Suppressor macrophage (primary cell): ENCODE measurements at regions not wholly inside any gene's neighbourhood (a gene's known extent, or its start where the extent isn't known, plus 50 kb on each side); places are given as distances from the start of the nearest gene placed in this dataset.
"Not testable (repeated sequence)": the region's sequence is repeated elsewhere in the genome, so short reads cannot be mapped to it uniquely, and the experiment has no call there.

Source experiments
- DNase-seq, 4 experiments: peaks; one replicate each; pipeline ENCODE4 v3.0.0-alpha.2; 2020 to 2022

DNA sequence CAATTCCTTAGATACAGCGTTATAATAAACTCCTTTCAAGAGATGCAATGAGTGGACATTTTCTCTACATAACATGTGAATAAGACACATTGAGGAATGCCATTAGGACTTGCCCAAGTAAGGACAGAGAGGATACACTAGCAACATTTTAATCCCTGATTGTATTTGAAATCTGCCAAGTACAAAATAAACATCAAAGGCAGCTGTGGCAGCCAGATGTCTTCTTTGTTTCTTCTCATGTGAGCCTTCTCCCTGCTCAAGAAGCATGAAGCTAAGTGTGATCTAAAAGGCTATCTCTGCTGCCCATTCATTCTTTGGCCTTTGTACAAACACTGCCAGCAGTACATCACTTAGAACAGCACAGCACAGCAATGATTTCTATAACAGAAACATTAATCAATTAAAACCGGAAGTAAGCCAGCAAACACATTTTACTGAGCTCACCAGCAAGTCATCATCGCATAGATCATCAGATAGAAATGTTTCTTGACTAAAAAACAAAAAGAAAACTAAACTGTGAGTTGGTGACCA lies 364.0 kb downstream of the CNTN6 start:
- no peak for DNase-seq

DNA sequence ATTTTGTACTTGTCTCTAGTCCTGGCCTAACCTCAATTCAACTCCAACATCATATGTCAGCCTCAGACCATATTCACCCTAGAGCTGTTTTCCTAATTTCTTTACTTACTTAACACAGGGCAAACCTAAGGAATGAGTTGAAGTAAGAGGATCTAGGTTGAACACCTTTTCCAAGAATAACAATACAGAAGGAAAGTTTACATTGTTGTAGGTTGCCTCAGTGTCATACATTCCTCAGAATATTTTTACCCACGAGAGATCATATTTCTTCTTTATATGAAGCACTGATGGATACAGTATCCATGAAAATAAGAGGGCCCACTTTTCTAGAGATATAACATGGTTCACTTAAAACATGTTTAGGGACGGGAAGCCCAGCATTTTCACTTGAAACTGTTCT lies 369.5 kb downstream of the CNTN6 start:
- no peak for DNase-seq

DNA sequence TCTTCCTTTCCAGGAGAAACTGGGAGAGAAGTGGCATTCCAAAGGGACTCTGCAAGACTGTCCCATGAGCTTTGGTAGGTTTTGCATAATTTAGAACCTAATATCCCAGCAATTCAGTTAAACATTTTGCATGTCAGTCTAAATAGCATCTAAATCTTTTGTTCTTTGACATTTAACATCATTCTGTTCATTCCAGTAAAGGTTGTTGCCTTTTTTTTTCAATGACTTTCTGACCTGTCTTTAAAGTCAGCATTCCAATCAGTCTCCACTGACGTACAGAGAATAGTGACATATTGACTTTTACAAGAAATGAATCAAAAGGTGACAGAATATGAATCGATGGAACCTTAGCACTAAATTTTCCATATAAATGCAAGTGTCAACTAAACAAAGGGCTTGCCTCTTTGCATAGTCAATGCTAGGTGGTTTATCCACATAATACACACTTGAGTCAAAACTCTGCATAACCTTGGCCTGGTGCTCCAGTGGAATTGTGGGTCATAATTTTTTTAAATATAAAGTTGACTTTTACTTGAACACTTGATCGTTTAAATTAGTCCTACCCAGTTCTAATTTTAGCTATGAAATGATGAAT lies 370.1 kb downstream of the CNTN6 start:
- no peak for DNase-seq

- not testable (repeated sequence) for DNase-seq
Observed at GRCh38 chr3:1465091-1465490, 372.3 kb downstream of the CNTN6 start.

GRCh38 chr3:1468145-1468544 lies 375.3 kb downstream of the CNTN6 start:
- no peak for DNase-seq

DNA sequence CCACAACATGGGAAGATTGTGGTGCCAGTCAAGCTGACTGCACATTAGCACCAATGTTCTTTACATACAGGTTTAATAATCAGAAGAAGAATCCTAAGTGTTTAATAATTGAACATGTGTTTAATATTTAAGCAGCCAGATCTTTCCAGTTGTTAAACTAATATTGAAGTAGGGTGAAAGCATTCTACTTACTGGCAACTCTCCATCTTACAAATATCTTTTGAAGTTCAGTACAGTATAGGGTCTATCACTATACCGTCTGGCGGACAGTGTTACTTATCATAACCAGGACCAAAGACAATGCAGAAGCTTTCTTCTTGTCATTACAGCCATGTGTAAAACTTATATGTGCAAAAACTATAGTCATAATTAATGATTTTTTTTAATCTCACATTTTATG lies 376.4 kb downstream of the CNTN6 start:
- DNase-seq = no peak

DNA sequence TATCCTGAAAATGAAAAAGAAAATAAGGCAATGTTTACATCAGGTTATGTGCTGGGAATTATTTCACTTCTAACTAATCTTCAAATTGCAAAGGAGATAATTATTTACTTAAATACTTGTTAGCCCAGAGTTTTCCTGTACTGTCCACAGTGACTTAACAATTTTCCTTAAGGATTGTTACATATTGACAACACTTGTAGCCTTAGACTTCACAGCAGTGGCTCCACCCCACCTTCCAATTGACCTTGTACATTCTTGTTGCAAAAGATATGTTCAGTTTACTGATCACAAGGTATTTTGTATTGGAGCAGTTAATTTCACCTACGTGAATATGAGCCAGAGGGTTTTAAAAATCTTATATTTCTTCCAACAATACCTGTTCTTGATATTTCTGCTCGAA lies 376.9 kb downstream of the CNTN6 start:
- DNase-seq = no peak

DNA sequence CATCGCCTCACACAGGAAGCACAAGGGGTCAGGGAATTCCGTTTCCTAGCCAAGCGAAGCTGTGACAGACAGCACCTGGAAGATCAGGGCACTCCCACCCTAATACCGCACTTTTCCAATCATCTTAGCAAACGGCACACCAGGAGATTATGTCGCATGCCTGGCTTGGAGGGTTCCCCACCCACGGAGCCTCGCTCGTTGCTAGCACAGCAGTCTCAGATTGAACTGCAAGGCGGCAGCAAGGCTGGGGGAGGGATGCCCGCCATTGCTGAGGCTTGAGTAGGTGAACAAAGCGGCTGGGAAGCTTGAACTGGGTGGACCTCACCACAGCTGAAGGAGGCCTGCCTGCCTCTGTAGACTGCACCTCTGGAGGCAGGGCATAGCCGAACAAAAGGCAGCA lies 384.8 kb downstream of the CNTN6 start:
- no peak for DNase-seq

DNA sequence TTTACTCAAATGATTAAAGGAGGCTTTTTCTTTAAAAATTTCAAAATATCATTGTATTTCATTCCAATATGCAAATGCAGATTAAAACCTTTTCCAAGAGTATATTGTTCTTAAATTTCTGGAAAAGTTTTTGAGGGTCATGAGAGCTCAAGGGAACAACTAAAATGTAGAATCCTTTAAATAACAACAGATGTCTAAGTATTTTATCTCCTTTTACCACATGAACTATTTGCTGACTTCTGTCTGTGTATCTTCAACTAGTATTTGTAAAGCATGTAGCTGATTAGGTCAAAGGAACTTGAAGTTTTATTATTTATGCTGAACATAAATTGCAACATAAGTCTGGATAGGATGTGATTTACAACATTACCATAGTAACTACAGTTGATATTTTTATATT lies 402.6 kb downstream of the CNTN6 start:
- no peak for DNase-seq

GRCh38 chr3:1499694-1500093 lies 406.9 kb downstream of the CNTN6 start:
- DNase-seq = no peak

- DNase-seq = no peak
Observed at GRCh38 chr3:1501406-1502115, 408.7 kb downstream of the CNTN6 start.

DNA sequence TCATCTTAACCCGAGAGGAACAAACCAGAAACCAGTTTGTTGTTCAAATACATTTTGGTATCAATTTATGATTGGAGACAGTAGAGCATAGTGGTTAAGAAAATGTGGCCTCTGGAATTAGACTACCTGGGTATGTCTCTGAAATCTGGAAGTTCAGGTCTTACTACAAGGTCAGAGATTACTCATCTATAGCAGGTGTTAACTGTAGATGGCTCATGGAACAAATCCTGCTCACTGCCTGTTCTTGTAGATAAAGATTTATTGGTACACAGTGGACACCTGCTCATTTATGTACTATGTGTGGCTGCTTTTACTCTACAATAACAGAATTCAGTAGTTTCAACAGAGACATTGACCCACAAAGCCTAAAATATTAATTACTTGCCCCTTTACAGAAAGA lies 413.3 kb downstream of the CNTN6 start:
- DNase-seq = no peak

DNA sequence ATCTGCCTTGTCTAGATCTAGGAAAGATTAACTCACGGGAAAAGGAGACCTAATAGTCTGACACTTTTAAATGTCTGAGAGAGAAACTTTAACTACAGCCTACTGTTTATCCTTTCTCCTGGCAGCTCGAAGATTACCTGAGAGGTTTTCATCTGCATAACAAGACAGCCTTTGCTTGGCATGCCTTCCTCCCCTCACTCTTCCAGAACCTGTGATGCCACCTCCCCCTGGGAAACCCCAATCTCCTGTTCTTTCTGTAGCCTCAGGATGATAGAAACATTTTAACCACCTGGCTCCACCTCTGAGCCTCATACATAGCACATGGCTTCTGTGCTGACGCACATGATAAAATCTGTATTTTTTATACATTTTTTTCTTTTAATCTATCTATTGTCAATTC lies 420.8 kb downstream of the CNTN6 start:
- no peak for DNase-seq

GRCh38 chr3:1515882-1516281 lies 423.1 kb downstream of the CNTN6 start:
- DNase-seq = no peak

DNA sequence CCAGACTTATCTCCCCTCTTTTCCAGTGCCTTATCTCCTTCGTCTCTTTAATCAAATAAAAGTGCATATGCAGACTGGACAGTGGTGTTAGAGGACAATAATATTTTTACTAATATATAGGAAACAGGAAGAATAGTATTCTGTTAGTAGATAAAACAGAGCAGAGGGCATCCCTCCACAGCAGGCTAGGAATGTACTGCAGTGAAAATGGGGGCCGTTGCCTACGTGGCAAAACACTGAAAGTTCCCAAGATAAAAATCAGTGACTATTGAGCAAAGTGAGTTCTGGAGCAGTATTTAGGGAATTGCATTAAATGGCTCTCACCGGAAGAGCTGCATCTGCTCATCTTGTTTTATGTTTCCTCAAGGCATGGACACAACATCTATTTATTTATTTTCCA lies 435.0 kb downstream of the CNTN6 start:
- DNase-seq = no peak

- DNase-seq = no peak
Observed at GRCh38 chr3:1528621-1529020, 435.8 kb downstream of the CNTN6 start.

- DNase-seq = no peak
Observed at GRCh38 chr3:1529676-1530075, 436.9 kb downstream of the CNTN6 start.

GRCh38 chr3:1531981-1532380 lies 439.2 kb downstream of the CNTN6 start:
- no peak for DNase-seq

DNA sequence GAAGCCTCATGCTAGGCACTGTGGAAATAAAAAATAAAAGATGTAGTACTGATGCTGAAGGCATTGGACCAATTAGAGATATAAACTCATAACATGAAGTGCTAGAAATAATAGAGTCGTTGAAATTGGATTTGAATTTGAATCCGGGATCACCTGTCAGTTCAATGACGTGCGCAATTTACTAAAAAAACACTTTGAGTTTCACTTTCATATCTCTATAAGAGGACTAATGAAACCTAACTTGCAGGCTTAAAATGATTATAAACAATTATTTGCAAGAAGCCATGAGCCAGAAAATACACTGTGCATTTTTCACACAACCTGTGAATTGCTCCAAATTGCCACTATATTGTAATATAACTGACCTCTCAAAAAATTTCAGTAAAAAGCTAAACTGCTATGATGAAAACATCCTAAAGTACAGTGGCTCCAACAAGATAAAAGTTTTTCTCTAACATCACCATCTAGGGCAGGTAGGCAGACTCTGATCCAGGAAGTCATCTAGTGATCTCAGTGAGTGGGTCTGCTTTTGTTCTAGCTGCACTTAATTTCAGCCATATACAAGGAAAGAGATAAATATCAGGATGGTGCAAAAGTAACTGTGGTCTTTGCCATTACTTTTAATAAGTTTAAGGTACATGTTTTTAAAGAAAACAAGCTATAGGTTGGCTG lies 440.2 kb downstream of the CNTN6 start:
- DNase-seq = no peak

DNA sequence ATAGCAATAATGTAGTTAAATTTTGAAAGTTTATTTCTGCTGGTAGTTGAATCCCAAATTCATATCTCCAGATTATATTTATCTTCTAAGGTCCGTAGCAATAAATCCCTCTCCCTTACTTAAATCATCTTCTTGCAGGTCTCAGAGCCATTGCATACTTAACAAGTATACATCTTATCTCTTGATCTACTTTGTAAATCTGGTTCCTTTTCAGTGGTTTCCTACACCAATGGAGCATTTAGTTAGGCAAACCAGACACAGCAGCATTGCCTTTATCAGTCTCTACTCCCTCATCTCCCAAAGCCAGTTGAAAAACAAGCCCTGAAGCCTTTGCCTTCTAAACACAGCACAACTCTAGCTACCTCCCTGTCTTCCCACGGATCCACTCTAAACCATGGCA lies 440.9 kb downstream of the CNTN6 start:
- no peak for DNase-seq

DNA sequence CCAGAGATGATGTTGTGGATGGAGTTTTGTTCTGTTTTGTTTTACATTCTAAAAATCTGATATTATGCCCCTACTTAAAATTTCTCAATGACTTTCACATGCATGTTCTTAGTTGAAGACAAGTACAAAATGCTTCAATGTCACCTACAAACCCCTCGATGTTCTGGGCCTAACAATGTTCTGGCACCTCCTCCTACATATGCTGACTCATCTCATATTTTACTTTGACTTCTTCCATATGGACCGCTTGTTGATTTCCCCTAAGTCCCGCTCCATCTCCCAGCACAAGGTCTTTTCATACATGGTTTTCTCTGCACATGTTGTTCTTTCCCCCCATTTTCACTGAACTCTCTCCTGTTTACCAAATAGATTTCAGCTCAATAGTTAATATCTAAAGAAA lies 441.4 kb downstream of the CNTN6 start:
- no peak for DNase-seq

- DNase-seq = no peak
Observed at GRCh38 chr3:1535361-1535760, 442.5 kb downstream of the CNTN6 start.

GRCh38 chr3:1540686-1541085 lies 447.9 kb downstream of the CNTN6 start:
- no peak for DNase-seq

DNA sequence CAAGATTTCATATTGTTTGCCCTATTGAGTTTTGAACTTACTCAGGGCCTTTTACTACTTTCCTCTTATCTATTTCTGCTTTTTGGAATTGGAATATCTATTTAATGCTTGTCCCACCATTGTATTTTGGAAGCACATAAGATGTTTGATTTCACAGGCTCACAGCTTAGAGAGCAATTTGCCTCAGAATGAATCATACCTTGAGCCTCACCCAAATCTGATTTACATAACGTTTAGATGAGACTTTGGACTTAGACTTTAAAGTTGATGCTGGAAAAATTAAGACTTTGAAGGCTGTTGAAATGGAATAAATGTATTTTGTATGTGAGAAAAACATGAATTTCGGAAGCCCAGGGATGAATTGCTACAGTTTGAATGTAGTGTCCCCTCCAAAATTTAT lies 458.9 kb downstream of the CNTN6 start:
- no peak for DNase-seq
